HFFc6 (cell line): ENCODE measurements at regions not wholly inside any gene's neighbourhood (a gene's known extent, or its start where the extent isn't known, plus 50 kb on each side); places are given as distances from the start of the nearest gene placed in this dataset.
A peak's percentile ranks its signal among the peaks of the same experiment; 100 is the strongest.

Source experiments
- DNase-seq: peaks from one replicate; pipeline ENCODE4 v3.0.0-alpha.2; 2018
- H3K27ac Mint-ChIP-seq: 2 replicates; pipeline ENCODE4 v1.8.0; 2020; ENCODE audit warnings: mild to moderate bottlenecking, mixed read lengths
- H3K27me3 Mint-ChIP-seq: 2 replicates; pipeline ENCODE4 v1.8.0; 2021; ENCODE audit warnings: mild to moderate bottlenecking, moderate library complexity, mixed read lengths; ENCODE audit not compliant: insufficient read depth
- H3K36me3 Mint-ChIP-seq: 2 replicates; pipeline ENCODE4 v1.8.0; 2021; ENCODE audit warnings: low read depth, mixed read lengths
- H3K4me1 Mint-ChIP-seq: 2 replicates; pipeline ENCODE4 v1.8.0; 2020; ENCODE audit warnings: low read depth, mixed read lengths
- H3K4me3 Mint-ChIP-seq: 2 replicates; pipeline ENCODE4 v1.8.0; 2020; ENCODE audit warnings: mild to moderate bottlenecking, moderate library complexity, mixed read lengths
- H3K9me3 Mint-ChIP-seq: 2 replicates; pipeline ENCODE4 v1.8.0; 2020; ENCODE audit warnings: mild to moderate bottlenecking, mixed read lengths
- CTCF ChIP-seq: fragments of 200-600 bp; sonication (generic); IDR thresholded peaks from 2 replicates; pipeline ENCODE4 v1.5.0; 2021; ENCODE audit warnings: antibody characterized with exemption, mild to moderate bottlenecking

- H3K4me1 Mint-ChIP-seq, result no peaks in the 10 kb centered on the region
- DNase-seq, result no peak
Observed at GRCh38 chr2:222130855-222131254, 167.9 kb downstream of the PAX3 start.

GRCh38 chr2:222127660-222128059, 171.1 kb downstream of the PAX3 start:
- Mint-ChIP-seq H3K27ac (no peak overlapping the region), H3K4me1 (no peaks in the 10 kb centered on the region), H3K4me3 (no peak overlapping the region), H3K36me3 (no peaks in the 10 kb centered on the region), H3K27me3 (peaks cover 5% of the 10 kb centered on the region; the same call in 1 of the 2 replicates), H3K9me3 (peaks cover 4% of the 10 kb centered on the region; the same call in 1 of the 2 replicates)
- DNase-seq, result no peak
- TF ChIP-seq CTCF, result no peak

More at GRCh38 chr2:222130855-222131254, 167.9 kb downstream of the PAX3 start:
- H3K9me3 Mint-ChIP-seq, result no peaks in the 10 kb centered on the region; the same call in 1 of the 2 replicates
- peaks cover 2% of the 10 kb centered on the region; the same call in 1 of the 2 replicates for H3K27me3 Mint-ChIP-seq
- no peak overlapping the region for H3K27ac Mint-ChIP-seq
- no peaks in the 10 kb centered on the region for H3K36me3 Mint-ChIP-seq
- TF ChIP-seq CTCF, result no peak
- H3K4me3 Mint-ChIP-seq, result no peak overlapping the region

GRCh38 chr2:222120933-222121332, 177.9 kb downstream of the PAX3 start:
- H3K27ac Mint-ChIP-seq, result no peak overlapping the region
- H3K9me3 Mint-ChIP-seq, result peaks cover 4% of the 10 kb centered on the region; the same call in 1 of the 2 replicates
- H3K4me3 Mint-ChIP-seq, result no peak overlapping the region
- H3K36me3 Mint-ChIP-seq, result no peaks in the 10 kb centered on the region
- no peaks in the 10 kb centered on the region for H3K4me1 Mint-ChIP-seq
- TF ChIP-seq CTCF, result no peak
- no peak for DNase-seq
- peaks cover 3% of the 10 kb centered on the region; the same call in 1 of the 2 replicates for H3K27me3 Mint-ChIP-seq

GRCh38 chr2:222115296-222115695, 183.5 kb downstream of the PAX3 start:
- H3K9me3 Mint-ChIP-seq, result peaks cover 11% of the 10 kb centered on the region
- TF ChIP-seq CTCF, result no peak
- H3K36me3 Mint-ChIP-seq, result no peaks in the 10 kb centered on the region
- H3K4me1 Mint-ChIP-seq, result peaks cover 6% of the 10 kb centered on the region; the same call in 1 of the 2 replicates
- DNase-seq, result no peak
- H3K4me3 Mint-ChIP-seq, result no peak overlapping the region
- H3K27me3 Mint-ChIP-seq, result peaks cover 2% of the 10 kb centered on the region; the same call in 1 of the 2 replicates
- no peak overlapping the region for H3K27ac Mint-ChIP-seq

GRCh38 chr2:222108957-222109585, 189.7 kb downstream of the PAX3 start:
- H3K4me3 Mint-ChIP-seq, result no peak overlapping the region
- H3K27me3 Mint-ChIP-seq, result peaks cover 2% of the 10 kb centered on the region; the same call in 1 of the 2 replicates
- DNase-seq, result peak; percentile 12
- peaks cover 7% of the 10 kb centered on the region for H3K9me3 Mint-ChIP-seq
- H3K36me3 Mint-ChIP-seq, result no peaks in the 10 kb centered on the region
- TF ChIP-seq CTCF, result no peak
- no peak overlapping the region for H3K27ac Mint-ChIP-seq
- H3K4me1 Mint-ChIP-seq, result no peaks in the 10 kb centered on the region
